ENCODE measurements at regions not wholly inside any gene's neighbourhood (a gene's known extent, or its start where the extent isn't known, plus 50 kb on each side); places are given as distances from the start of the nearest gene placed in this dataset.

DNA sequence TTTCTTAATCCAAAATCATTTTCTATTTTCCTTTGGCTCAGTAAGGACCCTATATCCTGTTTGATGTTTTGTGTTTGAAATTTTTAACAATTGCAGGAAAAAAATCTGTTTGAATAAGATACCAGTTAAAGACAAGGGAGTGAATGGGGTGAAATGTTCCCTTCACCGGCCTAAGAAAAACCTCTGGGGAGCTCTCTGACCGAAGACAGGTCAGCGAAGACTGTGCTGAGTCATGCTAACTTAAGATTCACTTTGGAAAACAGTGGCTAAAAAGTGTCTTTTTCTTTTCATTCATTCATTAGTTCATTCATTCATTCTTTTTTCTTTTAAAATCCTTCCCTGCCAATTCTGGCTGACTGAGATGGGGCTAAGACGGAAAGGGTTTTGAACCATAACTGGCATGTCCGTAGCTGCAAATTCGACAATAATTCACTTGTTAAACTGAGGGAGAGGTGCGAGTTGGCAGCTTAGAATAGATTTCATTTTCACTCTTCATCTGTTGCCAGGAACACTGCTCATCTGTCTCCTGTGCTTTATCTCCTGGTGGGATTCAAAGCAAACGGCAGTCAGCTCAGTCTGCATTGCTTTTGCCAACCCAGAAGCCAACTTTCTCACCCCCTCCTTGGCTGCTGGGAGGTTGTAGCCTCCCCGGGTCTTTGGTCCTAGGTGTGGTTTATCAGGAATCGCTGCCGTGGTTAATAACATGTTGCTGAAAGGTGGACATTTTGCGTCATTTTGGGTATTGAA, 434.0 kb upstream of the LARGE1 start:
- FAIRE-seq = no peak
- Histone ChIP-seq H3K4me3 (no peak overlapping the region), H3K4me1 (no peaks in the 10 kb centered on the region), H3K9me3 (no peaks in the 10 kb centered on the region), H3K27ac (no peak overlapping the region), H3K4me2 (no peak overlapping the region)
- ChIA-PET POLR2A (no interaction called here), CTCF (no interaction called here)
- ATAC-seq = no peak
- 31% methylated on average over 9 of the region's 12 CpGs for WGBS (ENCODE audit: missing lambda C conversion rate)
- no peak for DNase-seq (ENCODE audit: low read depth in 1 of 2, low spot score in 1 of 2)
- TF ChIP-seq RFX5 (IDR thresholded peaks at IDR 0.05) = no peak
- TF ChIP-seq ZSCAN20 (CRISPR knock-in tag; IDR thresholded peaks at IDR 0.05) = no peak
- TF ChIP-seq TFCP2L1 (CRISPR knock-in tag; IDR thresholded peaks at IDR 0.05) = no peak
- no peak for TF ChIP-seq NFE2L2 (conservative IDR thresholded peaks at IDR 0.05; ENCODE audit: low read length)
- no peak for TF ChIP-seq FOSL2 (IDR thresholded peaks at IDR 0.05)
- no peak for TF ChIP-seq FOSL2 (CRISPR knock-in tag; IDR thresholded peaks at IDR 0.05)

DNA sequence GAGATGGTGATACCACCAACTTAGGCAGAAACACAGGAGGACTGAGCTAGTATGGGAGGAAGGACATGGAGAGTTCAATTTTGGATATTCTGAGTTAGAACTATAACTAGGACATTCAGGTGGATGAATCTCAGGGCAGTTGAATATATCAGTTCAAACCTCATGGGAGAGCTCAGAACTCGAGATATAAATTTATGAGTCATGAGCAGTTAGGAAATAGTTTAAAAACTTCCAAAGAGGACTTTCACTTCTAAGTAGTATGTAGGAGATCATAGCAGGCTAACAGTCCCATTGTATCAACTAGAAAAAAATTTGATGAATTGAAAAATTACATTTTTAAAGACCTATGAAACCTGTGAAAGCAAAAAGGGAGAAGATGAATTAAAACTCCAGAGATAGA, 436.2 kb upstream of the LARGE1 start:
- no peak for FAIRE-seq

DNA sequence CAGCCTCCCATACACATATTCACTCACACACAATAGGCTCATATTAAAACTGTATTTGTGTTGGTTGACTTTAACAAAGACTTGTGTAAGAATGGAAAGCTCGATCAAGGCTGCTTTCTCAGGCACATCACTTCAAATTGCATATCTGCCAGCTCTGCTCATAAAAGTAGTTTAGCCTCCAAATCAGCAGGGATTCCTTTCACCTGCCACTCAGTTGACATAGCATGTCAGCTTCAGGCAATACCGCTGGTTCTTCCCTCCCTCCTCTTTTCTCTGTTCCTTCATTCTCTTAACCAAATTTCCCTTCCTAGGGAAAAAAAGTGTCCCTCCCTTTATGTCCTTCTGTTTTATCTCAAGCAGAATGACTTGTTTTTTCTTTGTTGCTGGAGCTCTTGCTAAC, 450.4 kb upstream of the LARGE1 start:
- ChIA-PET POLR2A (no interaction called here), CTCF (no interaction called here)
- H3K4me2 ChIP-seq = no peak overlapping the region
- TF ChIP-seq MYC (IDR thresholded peaks at IDR 0.05; ENCODE audit: borderline replicate concordance, low read length) = no peak
- TF ChIP-seq ZSCAN20 (CRISPR knock-in tag; IDR thresholded peaks at IDR 0.05) = no peak
- no peak for TF ChIP-seq FOXS1 (CRISPR knock-in tag; IDR thresholded peaks at IDR 0.05)
- TF ChIP-seq HEYL (CRISPR knock-in tag; IDR thresholded peaks at IDR 0.05) = no peak
- H3K9me3 ChIP-seq = no peaks in the 10 kb centered on the region
- H3K4me1 ChIP-seq = no peaks in the 10 kb centered on the region
- no peak for FAIRE-seq
- WGBS (ENCODE audit: missing lambda C conversion rate) = 0% methylated on average over 2 of the region's 2 CpGs
- no peak overlapping the region for H3K27ac ChIP-seq
- ATAC-seq = no peak
- no peak overlapping the region for H3K4me3 ChIP-seq
- no peak for DNase-seq (ENCODE audit: low read depth in 1 of 2, low spot score in 1 of 2)

More for the DNA sequence above, 436.2 kb upstream of the LARGE1 start:
- no peak for ATAC-seq
- DNase-seq (ENCODE audit: low read depth in 1 of 2, low spot score in 1 of 2) = no peak
- Histone ChIP-seq H3K9me3 (no peaks in the 10 kb centered on the region), H3K4me3 (no peak overlapping the region), H3K4me2 (no peak overlapping the region), H3K4me1 (no peaks in the 10 kb centered on the region), H3K27ac (no peak overlapping the region)
- WGBS (ENCODE audit: missing lambda C conversion rate) = 0% methylated on average over 1 of the region's 1 CpG
- TF ChIP-seq HEYL (CRISPR knock-in tag; IDR thresholded peaks at IDR 0.05) (no peak), JUN (IDR thresholded peaks at IDR 0.05) (no peak), NPAS2 (CRISPR knock-in tag; IDR thresholded peaks at IDR 0.05; ENCODE audit: borderline replicate concordance) (no peak)
- TF ChIP-seq, protein P1, sequence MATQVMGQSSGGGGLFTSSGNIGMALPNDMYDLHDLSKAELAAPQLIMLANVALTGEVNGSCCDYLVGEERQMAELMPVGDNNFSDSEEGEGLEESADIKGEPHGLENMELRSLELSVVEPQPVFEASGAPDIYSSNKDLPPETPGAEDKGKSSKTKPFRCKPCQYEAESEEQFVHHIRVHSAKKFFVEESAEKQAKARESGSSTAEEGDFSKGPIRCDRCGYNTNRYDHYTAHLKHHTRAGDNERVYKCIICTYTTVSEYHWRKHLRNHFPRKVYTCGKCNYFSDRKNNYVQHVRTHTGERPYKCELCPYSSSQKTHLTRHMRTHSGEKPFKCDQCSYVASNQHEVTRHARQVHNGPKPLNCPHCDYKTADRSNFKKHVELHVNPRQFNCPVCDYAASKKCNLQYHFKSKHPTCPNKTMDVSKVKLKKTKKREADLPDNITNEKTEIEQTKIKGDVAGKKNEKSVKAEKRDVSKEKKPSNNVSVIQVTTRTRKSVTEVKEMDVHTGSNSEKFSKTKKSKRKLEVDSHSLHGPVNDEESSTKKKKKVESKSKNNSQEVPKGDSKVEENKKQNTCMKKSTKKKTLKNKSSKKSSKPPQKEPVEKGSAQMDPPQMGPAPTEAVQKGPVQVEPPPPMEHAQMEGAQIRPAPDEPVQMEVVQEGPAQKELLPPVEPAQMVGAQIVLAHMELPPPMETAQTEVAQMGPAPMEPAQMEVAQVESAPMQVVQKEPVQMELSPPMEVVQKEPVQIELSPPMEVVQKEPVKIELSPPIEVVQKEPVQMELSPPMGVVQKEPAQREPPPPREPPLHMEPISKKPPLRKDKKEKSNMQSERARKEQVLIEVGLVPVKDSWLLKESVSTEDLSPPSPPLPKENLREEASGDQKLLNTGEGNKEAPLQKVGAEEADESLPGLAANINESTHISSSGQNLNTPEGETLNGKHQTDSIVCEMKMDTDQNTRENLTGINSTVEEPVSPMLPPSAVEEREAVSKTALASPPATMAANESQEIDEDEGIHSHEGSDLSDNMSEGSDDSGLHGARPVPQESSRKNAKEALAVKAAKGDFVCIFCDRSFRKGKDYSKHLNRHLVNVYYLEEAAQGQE (IDR thresholded peaks at IDR 0.05) = no peak
- POLR2A ChIA-PET = no interaction called here
- CTCF ChIA-PET = no interaction called here

DNA sequence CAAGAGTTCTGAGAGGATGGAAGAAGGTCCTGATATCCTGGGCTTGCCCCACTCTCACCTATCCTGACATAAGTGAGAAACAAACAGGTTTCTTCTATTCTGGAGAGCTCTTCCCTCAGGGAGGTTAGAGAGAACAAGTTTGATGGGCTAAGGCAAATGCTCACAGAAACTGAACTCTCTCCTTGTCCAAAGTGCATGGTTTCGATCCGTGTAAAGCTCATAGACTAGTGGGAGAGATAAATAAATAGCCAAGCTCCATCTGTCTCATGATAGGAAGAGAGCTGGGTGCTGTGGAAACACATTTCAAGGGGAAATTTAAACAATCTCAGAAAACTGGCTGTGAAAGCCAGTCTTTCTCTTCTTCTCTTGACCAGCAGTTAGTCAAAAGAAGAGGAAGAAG, 459.5 kb upstream of the LARGE1 start:
- Histone ChIP-seq H3K27ac (no peak overlapping the region), H3K4me3 (no peak overlapping the region), H3K4me2 (no peak overlapping the region), H3K4me1 (no peaks in the 10 kb centered on the region), H3K9me3 (no peaks in the 10 kb centered on the region)
- FAIRE-seq (no peak), ATAC-seq (no peak), DNase-seq (ENCODE audit: low read depth in 1 of 2, low spot score in 1 of 2) (no peak)
- 3% methylated on average over 2 of the region's 2 CpGs for WGBS (ENCODE audit: missing lambda C conversion rate)
- TF ChIP-seq, protein P2, sequence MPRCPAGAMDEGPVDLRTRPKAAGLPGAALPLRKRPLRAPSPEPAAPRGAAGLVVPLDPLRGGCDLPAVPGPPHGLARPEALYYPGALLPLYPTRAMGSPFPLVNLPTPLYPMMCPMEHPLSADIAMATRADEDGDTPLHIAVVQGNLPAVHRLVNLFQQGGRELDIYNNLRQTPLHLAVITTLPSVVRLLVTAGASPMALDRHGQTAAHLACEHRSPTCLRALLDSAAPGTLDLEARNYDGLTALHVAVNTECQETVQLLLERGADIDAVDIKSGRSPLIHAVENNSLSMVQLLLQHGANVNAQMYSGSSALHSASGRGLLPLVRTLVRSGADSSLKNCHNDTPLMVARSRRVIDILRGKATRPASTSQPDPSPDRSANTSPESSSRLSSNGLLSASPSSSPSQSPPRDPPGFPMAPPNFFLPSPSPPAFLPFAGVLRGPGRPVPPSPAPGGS (IDR thresholded peaks at IDR 0.05) = no peak
- TF ChIP-seq, protein P3, sequence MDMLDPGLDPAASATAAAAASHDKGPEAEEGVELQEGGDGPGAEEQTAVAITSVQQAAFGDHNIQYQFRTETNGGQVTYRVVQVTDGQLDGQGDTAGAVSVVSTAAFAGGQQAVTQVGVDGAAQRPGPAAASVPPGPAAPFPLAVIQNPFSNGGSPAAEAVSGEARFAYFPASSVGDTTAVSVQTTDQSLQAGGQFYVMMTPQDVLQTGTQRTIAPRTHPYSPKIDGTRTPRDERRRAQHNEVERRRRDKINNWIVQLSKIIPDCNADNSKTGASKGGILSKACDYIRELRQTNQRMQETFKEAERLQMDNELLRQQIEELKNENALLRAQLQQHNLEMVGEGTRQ (IDR thresholded peaks at IDR 0.05) = no peak
- TF ChIP-seq PHF8 (IDR thresholded peaks at IDR 0.05; ENCODE audit: borderline replicate concordance, low read depth) (no peak), HDAC2 (IDR thresholded peaks at IDR 0.05) (no peak), SMC3 (IDR thresholded peaks at IDR 0.05) (no peak)
- POLR2A ChIA-PET = no interaction called here
- CTCF ChIA-PET = no interaction called here
